Loucy (cell line): ENCODE measurements at regions not wholly inside any gene's neighbourhood (a gene's known extent, or its start where the extent isn't known, plus 50 kb on each side); places are given as distances from the start of the nearest gene placed in this dataset.

Experiments used
- CTCF ChIP-seq: fragments of 200-600 bp; sonication (generic); conservative IDR thresholded peaks from 2 replicates; pipeline ENCODE4 v1.5.1; 2014; ENCODE audit warnings: mild to moderate bottlenecking, antibody characterized with exemption, low read length
- EZH2phosphoT487 ChIP-seq: fragments of 200-600 bp; IDR thresholded peaks from 2 replicates; pipeline ENCODE4 v1.6.1; 2018; ENCODE audit warnings: antibody characterized with exemption, mild to moderate bottlenecking, moderate library complexity, borderline replicate concordance

GRCh38 chr2:180695586-180696401, 284.6 kb upstream of the UBE2E3 start:
- TF ChIP-seq CTCF: no peak
- TF ChIP-seq EZH2phosphoT487: no peak
